Chondrocyte (in vitro differentiated cells): ENCODE measurements at regions not wholly inside any gene's neighbourhood (a gene's known extent, or its start where the extent isn't known, plus 50 kb on each side); places are given as distances from the start of the nearest gene placed in this dataset.
A peak's percentile ranks its signal among the peaks of the same experiment; 100 is the strongest.
"Not testable (repeated sequence)": the region's sequence is repeated elsewhere in the genome, so short reads cannot be mapped to it uniquely, and the experiment has no call there.

Source experiments
- DNase-seq: peaks from one replicate; pipeline ENCODE4 v3.0.0; 2021; ENCODE audit warnings: mixed read lengths, low spot score
- H3K27ac Mint-ChIP-seq: one replicate; pipeline ENCODE4 v1.8.0; 2021; ENCODE audit warnings: mild to moderate bottlenecking, moderate library complexity, mixed read lengths; ENCODE audit not compliant: unreplicated experiment
- H3K27me3 Mint-ChIP-seq: 2 replicates; pipeline ENCODE4 v1.8.0; 2021; ENCODE audit warnings: low read depth, mixed read lengths
- H3K36me3 Mint-ChIP-seq: 2 replicates; pipeline ENCODE4 v1.8.0; 2021; ENCODE audit warnings: low read depth, mixed read lengths
- H3K4me1 Mint-ChIP-seq: 2 replicates; pipeline ENCODE4 v1.8.0; 2021; ENCODE audit warnings: low read depth, mild to moderate bottlenecking, mixed read lengths
- H3K4me3 Mint-ChIP-seq: one replicate; pipeline ENCODE4 v1.8.0; 2021; ENCODE audit warnings: mild to moderate bottlenecking, moderate library complexity, mixed read lengths; ENCODE audit not compliant: unreplicated experiment
- H3K9me3 Mint-ChIP-seq: 2 replicates; pipeline ENCODE4 v1.8.0; 2021; ENCODE audit warnings: low read depth, mixed read lengths
- TF ChIP-seq, protein P1 (sequence below): fragments of 200-600 bp; sonication (generic); IDR thresholded peaks from 2 replicates; pipeline ENCODE4 v1.5.0; 2021; ENCODE audit warnings: antibody characterized with exemption, mild to moderate bottlenecking, moderate library complexity

DNA sequence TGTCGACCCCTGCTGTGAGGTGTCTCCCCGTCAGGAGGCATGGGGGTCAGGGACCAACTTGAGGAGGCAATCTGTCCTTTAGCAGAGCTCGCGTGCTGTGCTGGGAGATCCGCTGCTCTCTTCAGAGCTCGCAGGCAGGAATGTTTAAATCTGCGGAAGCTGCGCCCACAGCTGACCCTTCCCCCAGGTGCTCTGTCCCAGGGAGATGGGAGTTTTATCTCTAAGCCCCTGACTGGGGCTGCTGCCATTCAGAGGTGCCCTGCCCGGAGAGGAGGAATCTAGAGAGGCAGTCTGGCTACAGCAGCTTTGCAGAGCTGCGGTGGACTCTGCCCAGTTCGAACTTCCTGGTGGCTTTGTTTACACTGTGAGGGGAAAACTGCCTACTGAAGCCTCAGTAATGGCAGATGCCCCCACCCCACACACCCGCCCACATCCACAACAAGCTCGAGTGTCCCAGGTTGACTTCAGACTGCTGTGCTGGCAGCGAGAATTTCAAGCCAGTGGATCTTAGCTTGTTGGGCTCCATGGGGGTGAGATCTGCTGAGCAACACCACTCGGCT, 133.1 kb downstream of the CENPC start:
- DNase-seq, H3K27me3 Mint-ChIP-seq, H3K4me1 Mint-ChIP-seq, H3K27ac Mint-ChIP-seq, H3K36me3 Mint-ChIP-seq, H3K4me3 Mint-ChIP-seq: not testable (repeated sequence)
- H3K9me3 Mint-ChIP-seq: peaks cover 42% of the 10 kb centered on the region

DNA sequence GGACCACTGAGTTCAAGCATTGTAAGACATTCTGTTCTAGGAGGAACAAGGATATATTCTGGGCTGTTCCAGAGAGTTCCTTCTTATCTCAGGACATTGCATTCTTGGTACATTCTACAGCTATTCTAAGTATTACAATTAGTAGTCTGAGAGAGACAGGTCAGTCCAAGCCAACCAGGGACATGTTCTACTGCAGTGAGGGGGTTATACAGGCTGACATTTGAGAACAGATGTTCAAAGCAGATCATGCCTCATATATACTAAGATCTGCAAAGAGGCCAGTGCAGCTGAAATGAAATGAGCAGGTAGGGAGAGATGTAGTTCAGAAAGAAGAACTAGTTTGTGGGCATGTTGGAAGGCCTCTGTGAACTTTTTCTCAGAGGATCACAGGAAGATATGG, 142.0 kb downstream of the CENPC start:
- DNase-seq: no peak
- TF ChIP-seq, protein P1, sequence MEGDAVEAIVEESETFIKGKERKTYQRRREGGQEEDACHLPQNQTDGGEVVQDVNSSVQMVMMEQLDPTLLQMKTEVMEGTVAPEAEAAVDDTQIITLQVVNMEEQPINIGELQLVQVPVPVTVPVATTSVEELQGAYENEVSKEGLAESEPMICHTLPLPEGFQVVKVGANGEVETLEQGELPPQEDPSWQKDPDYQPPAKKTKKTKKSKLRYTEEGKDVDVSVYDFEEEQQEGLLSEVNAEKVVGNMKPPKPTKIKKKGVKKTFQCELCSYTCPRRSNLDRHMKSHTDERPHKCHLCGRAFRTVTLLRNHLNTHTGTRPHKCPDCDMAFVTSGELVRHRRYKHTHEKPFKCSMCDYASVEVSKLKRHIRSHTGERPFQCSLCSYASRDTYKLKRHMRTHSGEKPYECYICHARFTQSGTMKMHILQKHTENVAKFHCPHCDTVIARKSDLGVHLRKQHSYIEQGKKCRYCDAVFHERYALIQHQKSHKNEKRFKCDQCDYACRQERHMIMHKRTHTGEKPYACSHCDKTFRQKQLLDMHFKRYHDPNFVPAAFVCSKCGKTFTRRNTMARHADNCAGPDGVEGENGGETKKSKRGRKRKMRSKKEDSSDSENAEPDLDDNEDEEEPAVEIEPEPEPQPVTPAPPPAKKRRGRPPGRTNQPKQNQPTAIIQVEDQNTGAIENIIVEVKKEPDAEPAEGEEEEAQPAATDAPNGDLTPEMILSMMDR: no peak
- Mint-ChIP-seq H3K36me3 (peaks cover 2% of the 10 kb centered on the region), H3K27me3 (no peaks in the 10 kb centered on the region), H3K27ac (no peak overlapping the region), H3K4me1 (no peaks in the 10 kb centered on the region), H3K9me3 (peaks cover 19% of the 10 kb centered on the region), H3K4me3 (no peak overlapping the region)

DNA sequence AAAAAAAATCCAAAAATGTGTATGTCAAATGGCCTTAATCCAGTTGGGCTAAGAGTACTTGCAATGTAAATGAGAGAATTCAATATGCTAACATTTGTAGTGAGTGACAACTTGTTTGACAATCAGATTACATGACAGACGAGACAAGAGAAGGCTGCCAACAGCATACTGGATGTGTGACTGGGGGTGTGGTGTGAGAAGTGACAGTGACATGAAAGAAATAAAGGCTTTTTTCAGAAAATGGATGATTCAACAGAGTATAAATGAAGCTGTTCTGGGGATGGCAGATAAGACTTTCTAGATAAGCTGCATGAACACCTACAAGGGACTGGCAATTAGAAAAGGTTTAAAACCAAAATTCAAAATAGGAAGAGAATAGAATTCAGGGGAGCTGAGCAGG, 143.4 kb downstream of the CENPC start:
- DNase-seq: no peak
- TF ChIP-seq, protein P1: no peak
- Mint-ChIP-seq H3K27me3 (no peaks in the 10 kb centered on the region), H3K27ac (no peak overlapping the region), H3K4me3 (no peak overlapping the region), H3K9me3 (peaks cover 9% of the 10 kb centered on the region), H3K36me3 (no peaks in the 10 kb centered on the region), H3K4me1 (no peaks in the 10 kb centered on the region)

- Mint-ChIP-seq H3K36me3 (no peaks in the 10 kb centered on the region), H3K4me1 (no peaks in the 10 kb centered on the region), H3K27ac (no peak overlapping the region), H3K27me3 (peaks cover 2% of the 10 kb centered on the region), H3K9me3 (peaks cover 3% of the 10 kb centered on the region), H3K4me3 (no peak overlapping the region)
- TF ChIP-seq, protein P1: no peak
- DNase-seq: no peak
These were observed 147.4 kb downstream of the CENPC start for GRCh38 chr4:67397931-67398330.

- Mint-ChIP-seq H3K4me3 (no peak overlapping the region), H3K27ac (no peak overlapping the region), H3K4me1 (no peaks in the 10 kb centered on the region), H3K27me3 (peaks cover 7% of the 10 kb centered on the region), H3K36me3 (no peaks in the 10 kb centered on the region), H3K9me3 (peaks cover 3% of the 10 kb centered on the region)
- TF ChIP-seq, protein P1: peak; percentile 40
- no peak for DNase-seq
These were observed 148.3 kb downstream of the CENPC start for GRCh38 chr4:67397031-67397430.

- Mint-ChIP-seq H3K9me3 (peaks cover 3% of the 10 kb centered on the region), H3K27ac (no peak overlapping the region), H3K36me3 (no peaks in the 10 kb centered on the region), H3K4me1 (no peaks in the 10 kb centered on the region), H3K27me3 (peaks cover 15% of the 10 kb centered on the region), H3K4me3 (no peak overlapping the region)
- TF ChIP-seq, protein P1: no peak
- no peak for DNase-seq
These were observed 149.3 kb downstream of the CENPC start for GRCh38 chr4:67396008-67396407.
